Skin of body (tissue), 1 donor: ENCODE measurements at regions not wholly inside any gene's neighbourhood (a gene's known extent, or its start where the extent isn't known, plus 50 kb on each side); places are given as distances from the start of the nearest gene placed in this dataset.

Experiments
- DNase-seq: peaks from one replicate; lab custom pipeline; 2025; lab: John Stamatoyannopoulos, UW

DNA sequence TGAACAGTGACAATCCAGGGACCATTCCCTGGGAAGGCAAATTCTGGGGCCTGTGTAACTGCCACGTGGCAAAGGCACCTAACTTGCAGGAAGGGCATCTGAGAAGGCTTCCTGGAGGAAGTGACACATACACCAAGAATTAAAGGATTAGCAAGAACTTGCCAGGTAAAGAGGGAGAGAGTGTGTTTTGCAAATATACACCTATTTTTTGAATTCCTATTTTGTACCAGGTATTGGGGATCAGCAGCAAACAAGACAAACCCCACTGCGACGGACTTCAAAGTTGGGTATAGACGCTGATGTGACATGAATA lies 206.5 kb upstream of the ZMIZ1 start:
- DNase-seq: no peak

DNA sequence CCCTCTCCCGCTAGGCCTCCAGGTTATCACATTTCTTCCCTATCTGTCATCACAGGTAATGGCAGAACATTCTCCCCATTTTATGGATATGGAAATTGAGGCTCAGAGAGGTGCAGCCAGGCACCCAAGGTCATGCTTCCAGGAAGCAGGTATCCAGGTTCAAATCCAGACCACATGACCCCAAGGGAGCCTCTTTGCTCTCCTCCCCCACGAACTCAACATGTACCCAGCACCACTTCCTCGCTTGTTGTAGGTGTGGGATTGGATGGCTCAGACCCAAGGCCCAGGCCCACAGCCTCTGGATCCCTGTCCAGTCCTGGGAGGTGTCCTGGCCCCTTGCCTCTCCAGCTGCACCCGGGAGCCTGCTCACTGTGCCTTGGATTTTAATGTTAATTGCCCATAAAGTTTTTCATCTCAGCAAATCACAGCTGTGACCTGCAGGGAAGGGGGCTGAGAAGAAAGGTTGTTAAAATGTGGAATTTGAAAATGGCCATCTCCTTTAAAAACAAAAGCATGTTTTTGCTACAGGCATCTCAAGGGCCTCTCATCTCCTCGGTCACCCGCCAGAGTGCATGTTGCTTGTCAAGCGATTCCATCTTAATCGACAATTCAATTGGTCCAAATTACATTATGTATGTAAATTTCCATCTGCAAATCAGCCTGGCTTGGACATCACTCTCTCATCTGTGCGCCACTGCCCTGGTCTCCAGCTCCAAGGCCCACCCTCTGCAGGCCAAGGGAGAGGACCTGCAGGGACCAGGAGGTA lies 205.4 kb upstream of the ZMIZ1 start:
- DNase-seq: no peak

DNA sequence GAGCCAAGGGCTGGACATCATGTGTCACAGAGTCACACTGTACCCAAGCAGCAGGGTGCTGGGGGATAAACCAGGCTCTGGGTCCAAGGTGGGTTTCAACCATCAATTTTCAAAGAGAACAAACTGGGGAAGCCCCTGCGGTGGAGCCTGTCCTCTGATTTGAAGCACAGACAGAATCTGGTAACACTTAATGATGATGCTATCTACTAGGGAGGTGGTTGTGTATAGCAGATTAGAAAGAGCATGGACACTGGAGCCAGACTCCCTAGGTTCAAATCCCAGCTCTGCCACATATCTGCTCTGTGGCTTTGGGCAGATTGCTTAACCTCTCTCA lies 204.9 kb upstream of the ZMIZ1 start:
- no peak for DNase-seq

DNA sequence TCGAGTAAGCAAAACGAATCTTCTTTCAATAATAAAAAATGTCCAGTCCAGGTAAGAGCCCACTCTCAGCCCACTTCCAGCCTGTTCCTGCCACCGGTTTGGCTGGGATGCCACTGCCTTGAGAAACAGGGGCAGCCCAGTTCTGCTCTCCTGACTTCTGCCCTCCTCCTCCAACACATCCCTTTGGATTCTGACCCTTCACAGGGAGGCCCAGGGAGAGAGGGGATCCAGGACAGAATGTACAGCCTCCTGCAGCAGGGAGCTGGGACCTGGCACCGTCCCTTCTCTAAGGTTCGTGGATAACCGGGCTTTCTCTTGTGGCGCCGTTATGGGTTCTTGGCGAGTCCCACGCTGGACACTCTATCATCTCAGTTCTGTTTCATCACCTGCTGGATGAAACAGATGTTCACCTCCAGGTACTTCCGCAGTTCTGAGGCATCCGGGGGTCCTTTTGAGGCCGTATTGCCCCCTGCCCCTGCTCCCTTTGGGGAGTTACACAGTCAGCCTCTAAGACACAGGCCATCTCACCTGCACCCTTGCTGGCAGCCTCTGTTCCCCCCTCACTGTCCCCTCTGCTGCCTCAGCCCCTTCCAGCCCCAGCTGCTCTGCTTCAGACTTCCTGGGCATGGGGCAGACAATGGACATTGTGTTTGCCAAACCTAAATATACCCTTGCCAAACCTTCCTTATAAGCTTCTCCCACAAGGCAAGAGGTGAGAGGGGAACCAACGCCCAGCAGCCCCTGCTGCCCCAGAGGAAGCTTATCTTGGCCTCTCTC lies 203.8 kb upstream of the ZMIZ1 start:
- DNase-seq: no peak

DNA sequence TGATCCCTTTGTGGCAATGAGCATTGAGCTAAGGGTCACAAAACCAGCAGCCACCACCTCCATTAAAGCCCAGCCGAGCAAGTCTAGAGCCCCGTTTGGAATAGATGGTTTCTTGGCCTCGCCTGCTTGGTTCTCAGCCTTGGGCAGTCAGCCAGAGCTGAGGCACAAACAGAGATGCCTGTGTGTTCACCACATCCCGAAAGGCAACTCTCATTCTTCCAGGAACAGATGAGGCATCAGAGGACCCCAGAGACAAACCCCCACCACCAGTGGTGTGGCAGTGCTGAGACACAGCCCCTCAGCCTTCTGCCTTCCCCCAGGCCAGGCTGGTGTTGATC lies 203.3 kb upstream of the ZMIZ1 start:
- DNase-seq: no peak

DNA sequence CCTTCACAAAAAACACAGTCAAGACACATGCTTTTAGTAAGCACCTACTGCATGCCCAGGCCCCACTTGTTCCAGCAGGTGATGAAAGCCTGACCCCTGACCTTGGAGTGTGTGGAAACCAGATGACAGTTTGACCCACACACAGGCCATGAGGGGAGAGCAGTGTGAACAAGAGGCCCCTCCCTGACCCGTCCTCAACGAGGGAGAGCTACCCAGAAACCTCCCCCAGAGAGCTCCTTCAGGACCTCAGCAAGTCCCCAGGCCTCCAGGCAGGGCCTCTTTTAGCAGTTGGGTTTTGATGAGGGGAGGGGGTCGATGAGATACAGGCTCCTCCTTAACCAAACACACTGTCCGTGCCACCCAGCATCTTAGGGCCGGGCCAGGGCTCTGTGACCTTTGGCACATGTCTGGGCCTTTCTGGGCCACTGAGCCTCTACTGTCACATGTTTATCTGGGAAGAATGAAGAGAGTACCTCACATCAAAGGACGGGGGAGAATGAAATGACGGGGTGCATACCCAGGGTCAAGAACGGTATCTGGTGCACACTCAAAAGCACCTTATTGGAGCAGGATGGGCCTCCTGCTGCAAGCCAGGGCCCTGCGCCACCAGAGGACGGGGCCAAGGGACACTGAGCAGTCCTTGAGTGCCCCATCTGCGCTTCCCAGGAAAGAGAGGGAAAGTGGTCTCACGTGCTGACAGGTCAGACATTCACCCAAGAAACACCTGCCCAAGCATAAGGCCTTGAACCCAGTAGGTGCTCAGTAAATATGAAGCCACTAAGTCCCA lies 202.6 kb upstream of the ZMIZ1 start:
- DNase-seq: no peak

DNA sequence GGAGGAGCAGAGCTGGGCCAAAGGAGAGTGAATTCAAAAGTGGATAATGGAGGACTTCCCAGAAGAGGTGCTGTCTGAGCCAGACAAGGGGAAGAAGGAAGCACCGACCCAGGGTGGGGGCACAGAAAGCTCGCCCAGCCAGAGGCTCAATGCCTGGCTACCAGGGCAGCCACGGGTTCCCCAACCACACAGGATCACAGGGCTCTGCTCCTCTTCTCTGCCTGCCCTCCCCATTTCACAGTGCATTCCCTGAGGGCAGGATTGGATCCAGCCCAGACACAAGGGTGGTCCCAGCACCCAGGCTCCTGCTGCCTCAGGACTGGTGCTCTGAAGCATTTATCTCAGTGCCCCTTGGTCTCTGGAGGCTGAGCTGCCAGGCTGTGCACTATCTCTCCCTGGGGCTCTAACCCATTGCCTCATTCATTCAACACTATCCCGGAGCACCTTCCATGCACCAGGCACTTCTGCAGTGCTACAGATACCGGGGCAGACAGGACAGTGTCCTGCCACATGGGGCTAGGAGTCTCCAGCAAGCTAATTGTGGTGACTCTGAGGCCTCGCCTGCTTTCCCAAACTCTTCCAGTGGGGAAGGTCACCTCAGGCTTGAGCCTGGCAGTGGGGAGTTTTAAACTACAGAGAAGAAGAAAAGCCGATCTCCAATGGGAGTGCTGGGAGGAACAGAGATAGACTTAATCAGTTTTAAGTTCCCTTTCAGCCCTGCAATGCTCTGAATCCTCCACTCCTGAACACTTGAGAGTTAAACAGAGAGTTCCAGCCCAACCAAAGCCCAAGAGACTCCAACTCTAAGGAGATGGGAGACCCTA lies 201.8 kb upstream of the ZMIZ1 start:
- DNase-seq: no peak

DNA sequence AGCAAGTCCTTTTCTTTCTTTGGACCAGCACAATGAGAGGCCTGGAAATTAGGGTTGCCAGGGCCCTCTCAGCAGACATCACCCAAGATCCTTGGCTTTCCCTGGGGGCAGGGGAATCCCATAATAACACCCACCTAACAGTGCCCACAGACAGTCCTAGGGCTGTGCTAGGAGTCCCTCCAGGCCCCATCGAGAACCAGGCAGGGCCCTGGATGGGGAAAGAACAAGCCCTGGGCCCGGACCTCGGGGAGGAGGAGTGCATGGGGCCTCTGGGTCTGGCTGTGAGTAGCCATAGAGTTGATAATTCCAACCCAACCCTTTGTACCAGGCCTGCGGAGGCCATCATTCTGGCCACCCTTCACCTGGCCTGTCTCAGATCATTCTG lies 201.2 kb upstream of the ZMIZ1 start:
- no peak for DNase-seq

DNA sequence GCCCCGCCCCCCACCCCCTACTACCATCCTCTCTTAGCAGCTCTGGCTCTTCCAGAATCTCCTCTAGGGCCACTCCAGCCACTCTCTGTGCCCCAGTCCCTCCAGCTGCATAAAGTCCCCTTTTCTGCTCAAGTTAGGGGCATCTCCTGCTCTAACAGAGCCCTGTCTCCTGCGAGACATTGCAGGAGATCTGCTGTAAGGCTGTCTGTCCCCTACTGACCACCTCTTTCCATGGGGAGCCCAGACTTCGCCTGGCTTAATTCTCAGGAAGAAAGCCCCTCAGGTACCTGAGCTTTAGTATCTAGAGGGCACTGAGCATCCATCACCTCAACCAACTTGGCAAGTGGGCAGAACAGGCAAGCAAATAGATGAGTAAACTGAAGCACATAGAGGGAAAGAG lies 200.7 kb upstream of the ZMIZ1 start:
- no peak for DNase-seq

DNA sequence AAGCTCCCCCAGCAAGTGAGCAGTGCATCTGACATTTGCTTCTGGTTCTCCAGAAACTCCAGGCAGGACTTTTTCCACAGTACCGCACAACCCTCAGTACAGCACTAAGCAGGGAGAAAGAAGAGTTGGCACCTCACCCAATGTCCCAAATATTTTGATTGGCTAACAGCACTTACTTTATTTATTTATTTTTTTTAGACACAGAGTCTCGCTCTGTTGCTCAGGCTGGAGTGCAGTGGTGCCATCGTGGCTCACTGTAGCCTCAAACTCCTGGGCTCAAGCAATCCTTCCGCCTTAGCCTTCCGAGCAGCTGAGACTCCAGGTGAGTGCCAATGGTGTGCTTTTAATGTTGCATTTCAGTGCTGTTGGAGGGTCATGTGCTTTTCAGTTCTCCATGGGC lies 200.3 kb upstream of the ZMIZ1 start:
- no peak for DNase-seq

DNA sequence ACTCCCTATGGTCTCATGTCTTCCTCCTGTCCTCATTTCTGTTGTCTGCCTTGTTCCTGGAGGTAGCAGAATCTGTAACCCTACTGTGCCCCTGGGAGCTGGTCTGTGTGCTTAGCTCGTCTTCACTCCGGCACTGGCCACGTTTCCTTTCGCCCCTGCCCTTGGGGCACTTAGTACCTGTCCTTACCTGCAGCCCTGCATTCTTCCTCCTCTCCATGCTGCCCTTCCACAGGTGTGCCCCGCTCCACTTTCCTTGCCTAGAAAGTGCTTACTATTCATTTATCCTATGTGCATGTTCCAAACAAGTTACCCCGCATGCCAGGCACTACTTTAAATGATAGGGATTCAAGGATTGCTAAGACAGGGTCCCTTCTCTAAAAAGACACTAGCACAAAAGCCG lies 199.9 kb upstream of the ZMIZ1 start:
- no peak for DNase-seq

DNA sequence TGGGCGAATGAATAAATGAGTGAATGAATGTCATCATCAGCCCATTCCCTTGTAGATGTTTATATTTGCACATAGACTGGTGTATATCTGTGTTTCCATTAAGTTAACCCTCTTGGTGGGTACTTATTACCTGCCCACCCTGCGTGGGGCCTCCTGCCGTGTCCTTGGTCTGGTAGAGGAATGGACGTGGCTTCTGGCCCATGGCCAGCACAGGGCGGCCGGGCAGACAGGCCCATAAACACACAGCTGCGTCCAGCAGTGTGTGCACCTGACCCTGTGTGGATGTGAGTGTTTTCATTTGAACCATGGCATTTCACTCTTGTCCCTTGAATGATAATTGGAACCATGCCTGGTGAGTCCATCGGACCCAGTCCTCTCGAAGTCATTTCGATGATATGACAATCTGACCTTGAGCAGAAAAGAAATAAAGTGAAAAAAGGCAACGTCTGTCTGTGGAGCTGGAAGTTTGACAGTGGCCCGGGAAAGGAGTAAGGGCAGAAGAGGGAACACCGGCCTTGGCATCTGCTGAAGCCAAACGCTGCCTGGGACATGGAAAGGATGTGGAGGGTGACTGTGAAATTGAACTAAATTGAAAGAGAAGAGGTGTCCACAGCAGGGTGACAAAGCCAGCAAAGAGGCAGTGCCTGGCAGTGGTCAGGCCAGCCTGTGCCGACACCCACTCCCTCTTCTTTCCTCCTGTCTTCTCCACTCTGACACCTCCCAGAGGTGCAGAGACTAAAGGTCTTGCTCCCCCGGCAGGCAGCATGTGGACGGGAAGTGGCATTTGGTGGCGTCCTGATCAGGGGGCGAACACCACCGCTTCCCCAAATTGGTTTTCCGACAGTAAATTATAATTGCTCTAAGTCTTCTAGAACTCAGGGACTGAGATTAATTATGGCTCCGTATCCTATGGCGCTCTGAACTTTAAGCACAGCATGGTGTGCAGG lies 199.0 kb upstream of the ZMIZ1 start:
- DNase-seq: no peak

DNA sequence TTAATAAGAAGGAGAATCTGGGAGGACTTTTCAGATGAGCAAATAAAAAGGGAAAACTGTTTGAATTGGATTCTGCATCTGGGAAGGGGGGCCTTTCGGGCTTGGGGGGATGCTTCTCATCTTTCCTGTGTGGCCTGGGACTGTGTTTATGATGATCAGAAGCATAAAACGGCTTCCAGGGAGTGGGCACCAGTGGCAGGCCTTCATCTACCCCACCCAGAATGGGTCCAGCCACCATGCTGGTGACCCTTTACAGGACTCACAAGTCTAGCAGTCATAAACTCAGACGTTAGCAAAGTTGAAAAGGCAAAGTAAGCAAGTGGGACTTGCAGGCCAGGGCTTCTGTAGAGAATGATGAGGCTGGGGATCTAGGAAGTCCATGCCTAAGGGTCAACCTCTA lies 198.3 kb upstream of the ZMIZ1 start:
- no peak for DNase-seq

DNA sequence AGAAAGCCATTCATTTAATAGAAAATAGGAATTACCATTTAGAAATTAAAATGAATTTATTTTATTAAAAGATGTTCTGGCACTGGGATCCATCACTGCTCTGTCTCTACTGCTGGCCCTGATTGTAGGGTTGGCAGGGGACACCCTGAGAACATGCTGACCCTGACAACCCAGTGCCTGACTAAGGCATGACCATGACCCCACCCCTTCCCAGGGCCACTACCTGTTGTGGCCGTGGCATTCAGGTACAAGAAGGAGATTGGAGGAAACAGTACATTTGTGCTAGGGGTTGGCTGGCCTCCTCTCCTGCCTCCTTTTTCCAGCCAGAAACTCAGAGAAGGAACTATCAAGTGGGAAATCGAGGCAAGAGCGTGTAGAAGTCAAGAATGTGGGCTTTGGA lies 197.0 kb upstream of the ZMIZ1 start:
- no peak for DNase-seq

DNA sequence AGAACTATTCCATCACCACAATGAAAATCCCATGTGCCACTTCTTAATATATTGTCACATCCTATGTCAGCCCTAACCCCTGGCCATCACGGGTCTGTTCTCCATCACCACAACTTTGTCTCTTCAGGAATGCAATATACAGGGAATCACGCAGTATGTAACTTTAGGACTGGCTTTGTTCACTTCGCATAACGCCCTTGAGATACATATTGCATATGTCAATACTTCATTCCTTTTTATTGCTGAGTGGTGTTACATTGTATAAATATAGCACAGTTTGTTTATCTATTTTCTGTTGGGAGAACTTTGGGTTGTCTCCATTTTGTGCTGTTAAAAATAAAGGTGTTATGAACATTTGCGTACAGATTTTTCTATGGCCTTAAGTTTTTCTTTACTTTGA lies 195.4 kb upstream of the ZMIZ1 start:
- DNase-seq: no peak

DNA sequence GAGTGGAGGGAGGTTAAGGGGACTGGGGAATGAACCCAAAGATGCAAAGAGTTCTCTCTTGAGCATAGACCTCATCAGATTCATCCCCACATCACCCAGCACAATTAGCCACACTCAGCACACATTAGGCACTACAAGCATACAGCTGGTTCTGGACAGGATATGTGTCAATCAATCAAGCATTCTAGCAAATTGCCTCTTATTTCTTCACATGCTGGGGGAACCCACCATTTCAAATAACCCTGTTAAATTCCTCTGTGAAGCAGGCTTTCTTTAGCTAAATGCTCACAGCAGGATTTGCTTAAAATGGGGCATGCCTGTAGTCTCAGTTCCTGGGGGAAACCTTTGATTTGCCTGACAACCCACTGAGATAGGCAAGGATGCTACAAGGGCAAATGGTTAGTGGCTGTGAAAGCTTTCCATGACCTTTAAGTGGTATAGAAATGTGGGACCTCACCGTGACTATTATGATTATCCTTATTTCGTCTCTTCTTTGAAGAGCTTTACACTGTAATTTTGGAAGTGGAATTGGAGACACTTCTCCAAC lies 193.4 kb upstream of the ZMIZ1 start:
- no peak for DNase-seq

DNA sequence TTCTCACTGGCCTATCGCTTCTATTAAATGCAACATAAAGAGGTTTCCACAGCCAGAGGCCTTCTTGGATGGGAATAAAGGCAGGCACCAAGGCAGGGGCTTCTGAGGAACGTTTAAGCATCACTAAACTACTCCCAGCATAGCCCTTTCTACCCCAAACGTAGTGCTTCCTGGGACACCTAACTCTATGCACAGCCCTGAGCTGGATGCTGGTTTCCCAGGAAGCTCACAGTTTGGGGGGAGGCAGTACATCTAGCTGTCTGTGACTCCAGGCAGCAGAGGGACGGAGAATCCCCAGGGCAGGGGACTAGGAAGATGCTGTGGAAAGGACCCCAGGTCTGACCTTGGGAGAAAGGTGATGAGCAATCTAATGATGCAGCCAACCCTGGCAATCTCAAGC lies 192.8 kb upstream of the ZMIZ1 start:
- no peak for DNase-seq

DNA sequence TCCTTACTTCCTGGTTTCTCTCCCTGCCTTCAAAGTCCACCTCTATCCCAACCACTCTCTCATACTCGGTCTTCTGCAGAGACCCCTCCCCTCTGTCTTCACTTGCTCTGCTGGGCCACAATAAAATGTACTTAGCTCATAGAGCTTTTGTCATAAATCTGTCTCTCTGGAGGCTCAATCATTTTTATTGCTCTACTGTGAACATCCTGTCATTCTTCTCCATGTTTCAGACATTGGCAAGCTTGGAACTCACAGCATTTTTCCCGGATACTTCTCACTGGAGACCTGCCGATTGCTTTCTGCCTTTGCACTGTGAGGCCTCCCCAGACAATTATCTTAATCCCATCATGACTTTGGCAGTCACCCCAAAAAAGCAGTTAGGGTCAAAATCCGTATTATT lies 192.3 kb upstream of the ZMIZ1 start:
- peak; percentile 39 for DNase-seq

DNA sequence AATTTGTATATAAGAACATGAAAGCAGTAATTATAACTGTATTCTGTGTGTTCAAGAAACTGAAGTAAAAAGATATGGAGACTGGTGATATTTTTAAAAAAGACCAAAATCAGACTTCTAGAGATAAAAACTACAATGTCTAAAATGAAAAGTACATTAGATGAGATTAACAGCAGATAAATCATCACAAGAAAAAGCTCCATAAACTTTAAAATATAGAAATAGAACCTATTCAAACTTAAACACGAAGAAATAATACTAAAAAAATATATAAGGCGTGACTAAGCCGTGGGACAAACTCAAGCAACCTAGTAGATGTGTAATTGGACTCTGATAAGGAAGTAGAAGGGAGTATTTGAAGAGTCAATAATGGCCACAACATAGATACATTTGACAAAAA lies 189.1 kb upstream of the ZMIZ1 start:
- no peak for DNase-seq

DNA sequence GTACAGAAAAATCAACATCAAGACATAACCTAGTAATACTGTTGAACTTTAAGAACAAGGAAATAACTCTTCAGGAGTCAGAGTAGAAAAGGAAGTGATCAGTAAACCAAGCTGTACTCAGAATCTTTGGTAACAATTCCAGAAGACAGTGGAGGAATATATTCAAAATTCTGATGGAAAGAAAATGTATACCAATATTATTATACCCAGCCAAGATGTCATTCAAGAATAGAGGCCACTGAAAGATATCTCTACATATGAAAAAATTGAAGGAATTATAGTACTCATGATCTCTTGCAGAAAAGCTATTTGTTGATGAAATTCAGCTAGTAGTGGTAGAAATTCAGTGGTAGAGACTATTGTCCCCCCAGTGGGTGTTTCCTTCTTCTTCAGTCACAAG lies 182.6 kb upstream of the ZMIZ1 start:
- DNase-seq: no peak
